Smooth muscle cell (in vitro differentiated cells): ENCODE measurements at regions not wholly inside any gene's neighbourhood (a gene's known extent, or its start where the extent isn't known, plus 50 kb on each side); places are given as distances from the start of the nearest gene placed in this dataset.

Experiments used
- DNase-seq: peaks from one replicate; lab custom pipeline; 2025; ENCODE audit not compliant: unreplicated experiment; lab: John Stamatoyannopoulos, UW
- H2AFZ ChIP-seq: fragments of 200-600 bp; sonication (generic); 2 replicates; pipeline ENCODE4 v1.6.0; 2016; ENCODE audit warnings: antibody characterized with exemption, low read depth, mild to moderate bottlenecking
- H3F3A ChIP-seq: fragments of 200-600 bp; sonication (generic); 2 replicates; pipeline ENCODE4 v1.6.0; 2017; ENCODE audit warnings: antibody characterized with exemption, low read depth
- H3K27ac ChIP-seq: fragments of 200-600 bp; sonication (generic); 2 replicates; pipeline ENCODE4 v1.5.1; 2016; ENCODE audit warnings: low read depth, mild to moderate bottlenecking
- H3K27me3 ChIP-seq: fragments of 200-600 bp; sonication (generic); 2 replicates; pipeline ENCODE4 v1.6.1; 2016; ENCODE audit warnings: low read depth, mild to moderate bottlenecking
- H3K36me3 ChIP-seq: fragments of 200-600 bp; sonication (generic); 2 replicates; pipeline ENCODE4 v1.5.1; 2016; ENCODE audit warnings: low read depth
- H3K4me1 ChIP-seq: fragments of 200-600 bp; sonication (generic); 2 replicates; pipeline ENCODE4 v1.5.1; 2016; ENCODE audit warnings: low read depth
- H3K4me2 ChIP-seq: fragments of 200-600 bp; sonication (generic); 2 replicates; pipeline ENCODE4 v1.6.0; 2016; ENCODE audit warnings: mild to moderate bottlenecking
- H3K4me3 ChIP-seq: fragments of 200-600 bp; sonication (generic); 2 replicates; pipeline ENCODE4 v1.5.1; 2016; ENCODE audit warnings: mild to moderate bottlenecking
- H3K79me2 ChIP-seq: fragments of 200-600 bp; sonication (generic); 2 replicates; pipeline ENCODE4 v1.6.0; 2016; ENCODE audit warnings: low read depth, mild to moderate bottlenecking
- H3K9ac ChIP-seq: fragments of 200-600 bp; sonication (generic); 2 replicates; pipeline ENCODE4 v1.6.0; 2016; ENCODE audit warnings: low read depth
- H3K9me3 ChIP-seq: fragments of 200-600 bp; sonication (generic); replicated peaks from 2 replicates; pipeline ENCODE4 v1.5.1; 2016; ENCODE audit warnings: low read depth
- H4K20me1 ChIP-seq: fragments of 200-600 bp; sonication (generic); 2 replicates; pipeline ENCODE4 v1.6.0; 2016; ENCODE audit warnings: low read depth
- WGBS: methylation state at CpG from one replicate; pipeline ENCODE4 v1.1.7; 2016; ENCODE audit warnings: low lambda C conversion rate; 5-methylcytosine and 5-hydroxymethylcytosine counted together
- TF ChIP-seq, protein P1 (sequence below): fragments of 200-600 bp; sonication (generic); IDR thresholded peaks from 2 replicates; pipeline ENCODE4 v1.5.1; 2017; ENCODE audit warnings: borderline replicate concordance, mild to moderate bottlenecking, antibody characterized with exemption; ENCODE audit not compliant: insufficient read depth, poor library complexity, severe bottlenecking

DNA sequence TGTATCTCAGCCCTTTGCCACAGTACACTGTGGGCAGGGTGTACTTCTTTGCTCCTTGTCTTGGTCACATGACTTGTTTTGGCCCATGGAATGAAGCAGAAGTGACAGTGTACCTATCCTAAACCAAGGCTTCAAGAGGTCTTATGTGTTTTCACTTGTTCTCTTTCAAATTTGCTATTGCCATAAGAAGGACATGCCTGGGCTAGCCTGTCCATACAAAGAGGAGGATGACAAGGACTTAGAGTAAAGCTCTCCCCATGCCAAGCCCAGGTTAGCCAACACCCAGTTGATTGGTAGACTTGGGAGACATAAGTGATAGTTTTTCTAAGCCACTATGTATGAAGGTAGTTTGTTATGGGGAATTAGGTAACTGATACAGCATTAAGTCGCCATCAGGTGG lies 141.1 kb upstream of the MID1 start:
- no peak for DNase-seq
- Histone ChIP-seq H3K4me3 (no peak overlapping the region), H3K9ac (no peak overlapping the region), H3K27me3 (no peaks in the 10 kb centered on the region), H3K9me3 (no peaks in the 10 kb centered on the region), H3K27ac (no peak overlapping the region), H3F3A (no peaks in the 10 kb centered on the region), H3K79me2 (no peaks in the 10 kb centered on the region), H3K4me1 (no peaks in the 10 kb centered on the region), H3K36me3 (no peaks in the 10 kb centered on the region), H3K4me2 (no peak overlapping the region), H2AFZ (no peak overlapping the region), H4K20me1 (no peaks in the 10 kb centered on the region)
- TF ChIP-seq, protein P1, sequence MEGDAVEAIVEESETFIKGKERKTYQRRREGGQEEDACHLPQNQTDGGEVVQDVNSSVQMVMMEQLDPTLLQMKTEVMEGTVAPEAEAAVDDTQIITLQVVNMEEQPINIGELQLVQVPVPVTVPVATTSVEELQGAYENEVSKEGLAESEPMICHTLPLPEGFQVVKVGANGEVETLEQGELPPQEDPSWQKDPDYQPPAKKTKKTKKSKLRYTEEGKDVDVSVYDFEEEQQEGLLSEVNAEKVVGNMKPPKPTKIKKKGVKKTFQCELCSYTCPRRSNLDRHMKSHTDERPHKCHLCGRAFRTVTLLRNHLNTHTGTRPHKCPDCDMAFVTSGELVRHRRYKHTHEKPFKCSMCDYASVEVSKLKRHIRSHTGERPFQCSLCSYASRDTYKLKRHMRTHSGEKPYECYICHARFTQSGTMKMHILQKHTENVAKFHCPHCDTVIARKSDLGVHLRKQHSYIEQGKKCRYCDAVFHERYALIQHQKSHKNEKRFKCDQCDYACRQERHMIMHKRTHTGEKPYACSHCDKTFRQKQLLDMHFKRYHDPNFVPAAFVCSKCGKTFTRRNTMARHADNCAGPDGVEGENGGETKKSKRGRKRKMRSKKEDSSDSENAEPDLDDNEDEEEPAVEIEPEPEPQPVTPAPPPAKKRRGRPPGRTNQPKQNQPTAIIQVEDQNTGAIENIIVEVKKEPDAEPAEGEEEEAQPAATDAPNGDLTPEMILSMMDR: no peak
- WGBS: 44% methylated on average over 1 of the region's 1 CpG

DNA sequence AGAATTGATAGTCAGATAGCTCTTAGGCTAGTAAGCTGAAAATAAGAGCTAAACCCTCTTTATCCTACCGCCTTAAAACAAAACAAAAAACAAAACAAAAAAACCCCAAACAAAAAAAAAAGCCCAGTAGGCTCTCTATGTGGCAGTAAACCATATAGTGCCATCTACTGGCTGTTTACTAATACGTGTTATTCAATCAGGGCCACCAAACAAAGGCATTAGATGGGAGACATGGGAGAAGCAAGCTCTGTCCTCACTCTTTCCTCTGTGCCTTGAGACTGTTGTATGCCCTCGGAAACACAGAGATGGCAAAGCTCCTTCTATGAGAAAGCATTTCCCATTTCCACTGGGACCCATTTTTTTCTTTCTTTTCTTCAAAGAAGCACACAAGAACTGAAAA lies 148.8 kb upstream of the MID1 start:
- WGBS: 22% methylated on average over 3 of the region's 3 CpGs
- peak overlapping the region; percentile 91 for H2AFZ ChIP-seq
- no peaks in the 10 kb centered on the region for H3K9me3 ChIP-seq
- no peak for DNase-seq
- TF ChIP-seq, protein P1: peak; percentile 43
- no peaks in the 10 kb centered on the region for H3K4me1 ChIP-seq
- peak overlapping the region; percentile 60 for H3K4me2 ChIP-seq
- H3K79me2 ChIP-seq: no peaks in the 10 kb centered on the region
- no peaks in the 10 kb centered on the region for H4K20me1 ChIP-seq
- no peaks in the 10 kb centered on the region for H3K27me3 ChIP-seq
- no peaks in the 10 kb centered on the region for H3K36me3 ChIP-seq
- H3F3A ChIP-seq: no peaks in the 10 kb centered on the region
- peak overlapping the region; percentile 52 for H3K27ac ChIP-seq
- H3K9ac ChIP-seq: peak overlapping the region; percentile 6
- peak overlapping the region; percentile 38 for H3K4me3 ChIP-seq

DNA sequence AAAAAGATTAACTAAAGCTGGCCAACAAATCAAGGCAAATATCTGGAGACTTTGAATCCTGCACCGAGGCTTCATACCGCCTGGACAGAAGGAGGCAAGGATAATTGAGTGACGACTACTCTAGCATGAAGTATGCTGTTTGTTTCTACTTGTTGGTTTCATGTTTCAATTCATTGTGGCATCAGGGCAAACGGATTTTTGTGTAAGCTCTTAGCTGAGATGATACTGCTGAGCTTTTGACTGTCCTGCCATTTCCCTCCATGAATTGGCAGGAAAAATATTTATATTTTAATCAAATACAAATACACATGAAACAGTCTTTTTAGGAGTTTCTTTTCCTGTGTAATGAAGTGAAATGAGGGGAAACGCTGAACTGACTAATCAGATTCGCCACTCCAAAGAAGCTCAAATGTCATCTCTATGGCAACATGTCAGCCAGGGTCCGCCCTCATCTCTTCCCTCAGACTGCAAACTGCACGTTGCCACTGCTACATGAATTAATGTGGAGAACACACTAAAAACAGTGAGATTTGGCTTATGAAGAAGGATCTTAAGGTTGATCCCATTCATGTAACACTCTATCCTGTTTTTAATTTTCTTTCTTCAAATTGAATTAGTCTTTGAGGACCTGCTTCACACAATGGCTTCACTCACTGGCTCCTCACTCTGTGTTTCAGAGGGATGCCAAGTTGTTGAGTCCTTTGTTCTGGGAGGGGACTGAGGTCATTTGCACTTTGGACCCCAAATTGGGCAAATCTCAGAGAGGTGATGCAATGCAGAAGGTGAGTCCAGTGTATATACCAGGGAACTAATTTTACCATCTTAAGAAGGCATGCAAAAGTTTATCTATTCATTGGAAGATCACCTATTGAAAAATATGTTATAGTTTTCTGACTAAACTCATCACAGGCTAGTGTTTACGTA lies 149.6 kb upstream of the MID1 start:
- H3K27me3 ChIP-seq: no peaks in the 10 kb centered on the region
- H3K9ac ChIP-seq: peak overlapping the region; percentile 6
- no peaks in the 10 kb centered on the region for H3K9me3 ChIP-seq
- 40% methylated on average over 9 of the region's 9 CpGs for WGBS
- no peaks in the 10 kb centered on the region for H3K4me1 ChIP-seq
- H3K27ac ChIP-seq: peak overlapping the region; percentile 52
- TF ChIP-seq, protein P1: no peak
- H3K4me2 ChIP-seq: peak overlapping the region; percentile 60
- H3K36me3 ChIP-seq: no peaks in the 10 kb centered on the region
- H3K4me3 ChIP-seq: peak overlapping the region; percentile 38
- no peaks in the 10 kb centered on the region for H3K79me2 ChIP-seq
- no peaks in the 10 kb centered on the region for H3F3A ChIP-seq
- peak overlapping the region; percentile 91 for H2AFZ ChIP-seq
- no peak for DNase-seq
- no peaks in the 10 kb centered on the region for H4K20me1 ChIP-seq

DNA sequence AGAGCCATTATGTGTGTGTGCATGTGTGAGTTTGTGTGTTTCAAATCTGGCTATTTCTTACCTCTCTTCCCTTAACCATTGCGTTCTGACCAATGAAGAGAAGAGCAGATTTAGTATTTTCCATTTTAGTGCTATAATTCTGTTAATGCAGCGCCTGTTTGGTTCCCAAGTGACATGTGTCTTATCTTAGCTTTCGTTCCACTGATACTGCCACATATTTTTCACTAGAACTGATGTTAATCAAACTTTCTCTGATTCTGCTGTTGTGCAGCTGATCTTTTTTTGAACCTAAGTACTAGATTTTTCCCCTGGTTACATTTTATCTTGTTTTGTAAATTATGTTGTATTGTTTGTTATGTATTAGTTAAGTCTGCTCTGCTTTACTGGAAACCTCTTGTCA lies 152.9 kb upstream of the MID1 start:
- Histone ChIP-seq H3K4me1 (no peaks in the 10 kb centered on the region), H3K9ac (no peak overlapping the region), H3K9me3 (no peaks in the 10 kb centered on the region), H3K27ac (no peak overlapping the region), H3K4me2 (no peak overlapping the region), H3K4me3 (no peak overlapping the region), H3K79me2 (no peaks in the 10 kb centered on the region), H3K36me3 (no peaks in the 10 kb centered on the region), H3F3A (no peaks in the 10 kb centered on the region), H4K20me1 (no peaks in the 10 kb centered on the region), H2AFZ (no peak overlapping the region), H3K27me3 (no peaks in the 10 kb centered on the region)
- 68% methylated on average over 3 of the region's 3 CpGs for WGBS
- TF ChIP-seq, protein P1: no peak
- no peak for DNase-seq
